Activated CD8-positive, alpha-beta T cell treated with anti-CD3 and anti-CD28 coated beads for 36 hours (primary cell): ENCODE measurements at regions not wholly inside any gene's neighbourhood (a gene's known extent, or its start where the extent isn't known, plus 50 kb on each side); places are given as distances from the start of the nearest gene placed in this dataset.

Experiments used
- ATAC-seq: fragments of 200-7000 bp; cut with Tn5 transposase; one replicate; pipeline ENCODE4 v1.10.0; 2021; ENCODE audit warnings: mild to moderate bottlenecking, moderate library complexity
- CTCF ChIA-PET: fragments of 350-600 bp; sonication (Branson Sonifier 250); formaldehyde crosslinking; loops from one replicate; lab custom pipeline; 2021; ENCODE audit warnings: antibody characterized with exemption; lab: Charles Lee
- POLR2A ChIA-PET: fragments of 350-600 bp; sonication (Branson Sonifier 250); formaldehyde crosslinking; loops from one replicate; lab custom pipeline; 2021; ENCODE audit warnings: antibody characterized with exemption; lab: Charles Lee
- DNase-seq: peaks from one replicate; pipeline ENCODE4 v3.0.0-alpha.2; 2020
- H3K27ac Mint-ChIP-seq: one replicate; pipeline ENCODE4 v1.8.0; 2021; ENCODE audit warnings: mild to moderate bottlenecking, mixed read lengths
- H3K27me3 Mint-ChIP-seq: one replicate; pipeline ENCODE4 v1.8.0; 2021; ENCODE audit warnings: mixed read lengths
- H3K36me3 Mint-ChIP-seq: one replicate; pipeline ENCODE4 v1.8.0; 2021; ENCODE audit warnings: low read depth, mixed read lengths
- H3K4me1 Mint-ChIP-seq: one replicate; pipeline ENCODE4 v1.8.0; 2021; ENCODE audit warnings: low read depth, mixed read lengths
- H3K4me3 Mint-ChIP-seq: one replicate; pipeline ENCODE4 v1.8.0; 2021; ENCODE audit warnings: mild to moderate bottlenecking, moderate library complexity, mixed read lengths
- H3K9me3 Mint-ChIP-seq: one replicate; pipeline ENCODE4 v1.8.0; 2021; ENCODE audit warnings: mixed read lengths
- intact Hi-C: fragments of 100-400 bp; cut with micrococcal nuclease; formaldehyde crosslinking; loops from one replicate; pipeline ENCODE4 v1.10.0; 2022
- TF ChIP-seq, protein P1 (sequence below): fragments of 200-600 bp; IDR thresholded peaks from one replicate; pipeline ENCODE4 v1.8.0; 2022; ENCODE audit warnings: antibody characterized with exemption, mild to moderate bottlenecking

DNA sequence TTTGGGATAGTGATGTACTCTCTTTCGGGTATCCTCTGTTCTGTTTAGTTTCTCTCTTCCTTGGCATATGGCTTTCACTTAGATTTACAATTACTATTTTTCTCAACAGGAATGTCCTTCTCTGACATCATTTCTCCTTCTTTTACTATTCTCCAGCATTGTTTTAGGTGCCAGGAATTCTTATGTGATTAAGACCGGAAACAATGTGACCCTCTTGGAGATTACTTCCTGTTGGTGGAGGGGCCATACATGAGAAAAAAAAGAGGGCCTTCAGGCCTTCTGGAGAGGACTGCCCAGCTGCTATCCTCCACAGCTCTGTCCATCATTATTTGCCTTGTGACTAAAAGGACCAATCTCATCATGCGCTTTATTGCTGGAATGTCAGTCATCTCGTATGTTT, 50.4 kb upstream of the ADAMTS5 start:
- no peaks in the 10 kb centered on the region for H3K4me1 Mint-ChIP-seq
- DNase-seq (no peak), ATAC-seq (no peak)
- no peak overlapping the region for H3K27ac Mint-ChIP-seq
- TF ChIP-seq, protein P1, sequence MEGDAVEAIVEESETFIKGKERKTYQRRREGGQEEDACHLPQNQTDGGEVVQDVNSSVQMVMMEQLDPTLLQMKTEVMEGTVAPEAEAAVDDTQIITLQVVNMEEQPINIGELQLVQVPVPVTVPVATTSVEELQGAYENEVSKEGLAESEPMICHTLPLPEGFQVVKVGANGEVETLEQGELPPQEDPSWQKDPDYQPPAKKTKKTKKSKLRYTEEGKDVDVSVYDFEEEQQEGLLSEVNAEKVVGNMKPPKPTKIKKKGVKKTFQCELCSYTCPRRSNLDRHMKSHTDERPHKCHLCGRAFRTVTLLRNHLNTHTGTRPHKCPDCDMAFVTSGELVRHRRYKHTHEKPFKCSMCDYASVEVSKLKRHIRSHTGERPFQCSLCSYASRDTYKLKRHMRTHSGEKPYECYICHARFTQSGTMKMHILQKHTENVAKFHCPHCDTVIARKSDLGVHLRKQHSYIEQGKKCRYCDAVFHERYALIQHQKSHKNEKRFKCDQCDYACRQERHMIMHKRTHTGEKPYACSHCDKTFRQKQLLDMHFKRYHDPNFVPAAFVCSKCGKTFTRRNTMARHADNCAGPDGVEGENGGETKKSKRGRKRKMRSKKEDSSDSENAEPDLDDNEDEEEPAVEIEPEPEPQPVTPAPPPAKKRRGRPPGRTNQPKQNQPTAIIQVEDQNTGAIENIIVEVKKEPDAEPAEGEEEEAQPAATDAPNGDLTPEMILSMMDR, result no peak
- ChIA-PET POLR2A (no interaction called here), CTCF (no interaction called here)
- no peaks in the 10 kb centered on the region for H3K9me3 Mint-ChIP-seq
- no peaks in the 10 kb centered on the region for H3K36me3 Mint-ChIP-seq
- H3K27me3 Mint-ChIP-seq, result no peaks in the 10 kb centered on the region
- no peak overlapping the region for H3K4me3 Mint-ChIP-seq
- intact Hi-C loops, result no loop called here
